ENCODE measurements at regions not wholly inside any gene's neighbourhood (a gene's known extent, or its start where the extent isn't known, plus 50 kb on each side); places are given as distances from the start of the nearest gene placed in this dataset.
"Not testable (repeated sequence)": the region's sequence is repeated elsewhere in the genome, so short reads cannot be mapped to it uniquely, and the experiment has no call there.

DNA sequence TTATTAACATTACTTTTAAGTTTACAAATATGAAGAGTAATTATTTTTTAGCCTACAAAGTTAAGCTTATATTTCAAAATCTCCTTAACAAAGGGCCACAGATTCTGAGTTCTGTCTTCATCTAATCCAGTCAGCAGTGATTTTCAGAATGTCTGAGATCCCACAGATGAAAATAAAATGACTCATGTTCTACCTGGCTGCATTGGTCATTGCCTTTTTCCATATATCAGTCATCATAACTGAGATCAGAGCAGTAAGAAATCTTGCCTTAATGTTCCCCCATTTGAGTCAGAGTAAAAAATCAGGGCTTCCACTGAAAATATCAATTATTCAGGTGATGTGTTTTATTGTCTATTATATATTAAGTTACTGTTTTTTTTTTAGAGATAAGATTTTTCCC is 416.1 kb downstream of the MRPL39 start:
- H3K9me3 ChIP-seq: no peaks in the 10 kb centered on the region
- H3K27ac ChIP-seq: no peak overlapping the region
- H3K4me3 ChIP-seq: no peak overlapping the region
- H3K36me3 ChIP-seq: no peaks in the 10 kb centered on the region
- ATAC-seq (ENCODE audit: insufficient number of reproducible peaks, low FRiP score, low read depth) (no peak), DNase-seq (ENCODE audit: low spot score) (no peak)
- H3K4me1 ChIP-seq (ENCODE audit: control insufficient read depth in 1 of 2, low read depth in 2 of 2): no peaks in the 10 kb centered on the region
- no peaks in the 10 kb centered on the region for H3K27me3 ChIP-seq (replicated peaks; ENCODE audit: insufficient read depth)
- no peak for TF ChIP-seq CTCF (IDR thresholded peaks at IDR 0.05)

GRCh38 chr21:25189497-25189896 is 417.8 kb downstream of the MRPL39 start:
- H3K27ac ChIP-seq: no peak overlapping the region
- ATAC-seq (ENCODE audit: insufficient number of reproducible peaks, low FRiP score, low read depth) (no peak), DNase-seq (ENCODE audit: low spot score) (no peak)
- H3K27me3 ChIP-seq (replicated peaks; ENCODE audit: insufficient read depth): no peaks in the 10 kb centered on the region
- H3K4me1 ChIP-seq (ENCODE audit: control insufficient read depth in 1 of 2, low read depth in 2 of 2): no peaks in the 10 kb centered on the region
- no peaks in the 10 kb centered on the region for H3K36me3 ChIP-seq
- H3K4me3 ChIP-seq: no peak overlapping the region
- H3K9me3 ChIP-seq: no peaks in the 10 kb centered on the region
- no peak for TF ChIP-seq CTCF (IDR thresholded peaks at IDR 0.05)

- no peak overlapping the region for H3K27ac ChIP-seq
- no peaks in the 10 kb centered on the region for H3K36me3 ChIP-seq
- ATAC-seq (ENCODE audit: insufficient number of reproducible peaks, low FRiP score, low read depth) (no peak), DNase-seq (ENCODE audit: low spot score) (no peak)
- no peak for TF ChIP-seq CTCF (IDR thresholded peaks at IDR 0.05)
- no peak overlapping the region for H3K4me3 ChIP-seq
- no peaks in the 10 kb centered on the region for H3K27me3 ChIP-seq (replicated peaks; ENCODE audit: insufficient read depth)
- H3K4me1 ChIP-seq (ENCODE audit: control insufficient read depth in 1 of 2, low read depth in 2 of 2): no peaks in the 10 kb centered on the region
- H3K9me3 ChIP-seq: no peaks in the 10 kb centered on the region
Measured at GRCh38 chr21:25188677-25189079, 418.6 kb downstream of the MRPL39 start.

DNA sequence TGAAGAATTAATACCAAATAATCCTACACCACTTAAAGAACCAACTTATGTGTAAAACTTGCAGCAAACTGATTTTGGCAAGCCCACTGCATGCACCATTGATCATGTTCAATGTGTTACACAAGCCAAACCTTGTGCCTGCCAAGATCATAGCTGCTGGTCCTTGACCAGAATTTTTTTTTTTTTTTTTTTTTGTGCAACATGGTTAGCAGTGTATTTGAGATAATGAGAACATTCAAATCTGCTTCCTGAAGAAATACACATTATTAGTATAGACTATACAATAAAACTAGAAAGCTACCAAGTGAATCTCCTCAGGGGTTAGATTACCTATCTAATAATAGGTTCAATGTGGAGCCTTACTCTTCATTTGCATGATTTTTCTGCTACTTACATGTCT is 421.0 kb downstream of the MRPL39 start:
- Histone ChIP-seq H3K27ac (no peak overlapping the region), H3K4me3 (no peak overlapping the region), H3K27me3 (replicated peaks; ENCODE audit: insufficient read depth) (no peaks in the 10 kb centered on the region), H3K9me3 (no peaks in the 10 kb centered on the region), H3K4me1 (ENCODE audit: control insufficient read depth in 1 of 2, low read depth in 2 of 2) (no peaks in the 10 kb centered on the region), H3K36me3 (no peaks in the 10 kb centered on the region)
- no peak for TF ChIP-seq CTCF (IDR thresholded peaks at IDR 0.05)
- DNase-seq (ENCODE audit: low spot score) (no peak), ATAC-seq (ENCODE audit: insufficient number of reproducible peaks, low FRiP score, low read depth) (no peak)

DNA sequence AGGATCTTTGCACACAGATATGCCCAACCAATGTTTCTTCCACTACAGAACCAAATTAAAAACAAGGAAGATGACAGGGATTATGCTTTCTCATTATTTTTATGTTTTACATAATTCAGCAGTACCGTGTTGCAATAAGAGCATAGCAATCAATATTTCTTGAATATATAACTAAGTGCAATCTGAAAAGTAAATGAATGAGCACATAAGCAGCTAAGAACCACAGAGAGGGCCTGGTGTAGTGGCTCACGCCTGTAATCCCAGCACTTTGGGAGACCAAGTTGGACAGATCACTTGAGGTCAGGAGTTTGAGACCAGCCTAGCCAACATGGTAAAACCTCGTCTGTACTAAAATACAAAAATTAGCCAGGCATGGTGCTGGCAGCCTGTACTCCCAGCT is 423.7 kb downstream of the MRPL39 start:
- ATAC-seq (ENCODE audit: insufficient number of reproducible peaks, low FRiP score, low read depth) (no peak), DNase-seq (ENCODE audit: low spot score) (no peak)
- no peaks in the 10 kb centered on the region for H3K27me3 ChIP-seq (replicated peaks; ENCODE audit: insufficient read depth)
- no peak overlapping the region for H3K27ac ChIP-seq
- H3K36me3 ChIP-seq: no peaks in the 10 kb centered on the region
- no peak for TF ChIP-seq CTCF (IDR thresholded peaks at IDR 0.05)
- no peak overlapping the region for H3K4me3 ChIP-seq
- H3K4me1 ChIP-seq (ENCODE audit: control insufficient read depth in 1 of 2, low read depth in 2 of 2): no peaks in the 10 kb centered on the region
- no peaks in the 10 kb centered on the region for H3K9me3 ChIP-seq

DNA sequence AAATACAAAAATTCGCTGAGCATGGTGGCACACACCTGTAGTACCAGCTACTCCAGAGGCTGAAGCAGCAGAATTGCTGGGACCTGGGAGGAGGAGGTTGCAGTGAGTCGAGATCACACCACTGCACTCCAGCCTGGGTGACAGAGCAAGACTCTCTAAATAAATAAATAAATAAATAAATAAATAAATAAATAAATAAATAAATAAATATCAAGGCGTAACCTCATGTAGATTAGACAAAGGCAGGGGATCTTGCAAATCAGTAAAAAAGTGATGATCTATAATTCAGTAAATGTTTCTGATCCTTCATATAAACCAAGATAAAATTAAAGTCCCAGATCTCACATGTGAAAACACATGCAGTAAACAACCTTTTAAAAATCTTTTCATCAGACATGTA is 425.6 kb downstream of the MRPL39 start:
- H3K27me3 ChIP-seq (replicated peaks; ENCODE audit: insufficient read depth); ATAC-seq (ENCODE audit: insufficient number of reproducible peaks, low FRiP score, low read depth); H3K36me3 ChIP-seq; H3K9me3 ChIP-seq; H3K27ac ChIP-seq; DNase-seq (ENCODE audit: low spot score); H3K4me3 ChIP-seq; H3K4me1 ChIP-seq (ENCODE audit: control insufficient read depth in 1 of 2, low read depth in 2 of 2): not testable (repeated sequence)
